Endodermal cell (in vitro differentiated cells): ENCODE measurements at regions not wholly inside any gene's neighbourhood (a gene's known extent, or its start where the extent isn't known, plus 50 kb on each side); places are given as distances from the start of the nearest gene placed in this dataset.

Source experiments
- DNase-seq: peaks from one replicate; pipeline ENCODE4 v3.0.0-alpha.2; 2017
- H3K27ac ChIP-seq: 2 replicates; pipeline ENCODE4 v1.5.1; 2013; ENCODE audit warnings: mild to moderate bottlenecking, low read depth, low read length, moderate library complexity
- H3K27me3 ChIP-seq: 2 replicates; pipeline ENCODE4 v1.6.1; 2013; ENCODE audit warnings: mild to moderate bottlenecking, low read length, moderate library complexity; ENCODE audit not compliant: insufficient read depth, control insufficient read depth, poor library complexity, severe bottlenecking
- H3K36me3 ChIP-seq: 2 replicates; pipeline ENCODE4 v1.7.0; 2013; ENCODE audit warnings: mild to moderate bottlenecking, low read length, moderate library complexity; ENCODE audit not compliant: control insufficient read depth, insufficient read depth
- H3K4me1 ChIP-seq: one replicate; pipeline ENCODE4 v1.7.0; 2013; ENCODE audit warnings: low read length; ENCODE audit not compliant: control insufficient read depth, insufficient read depth
- H3K4me3 ChIP-seq: 2 replicates; pipeline ENCODE4 v1.5.1; 2013; ENCODE audit warnings: mild to moderate bottlenecking, low read length, moderate library complexity
- H3K9ac ChIP-seq: 2 replicates; pipeline ENCODE4 v1.6.1; 2013; ENCODE audit warnings: mild to moderate bottlenecking, low read length, moderate library complexity; ENCODE audit not compliant: poor library complexity, severe bottlenecking; ENCODE audit errors: extremely low read depth
- H3K9me3 ChIP-seq: 2 replicates; pipeline ENCODE4 v1.6.1; 2013; ENCODE audit warnings: mild to moderate bottlenecking, low read length, moderate library complexity; ENCODE audit not compliant: control insufficient read depth
- H3K27ac Mint-ChIP-seq: 2 replicates; pipeline ENCODE4 v1.8.0; 2020; ENCODE audit warnings: mixed read lengths
- H3K27me3 Mint-ChIP-seq: 2 replicates; pipeline ENCODE4 v1.8.0; 2021; ENCODE audit warnings: mild to moderate bottlenecking, mixed read lengths; ENCODE audit not compliant: insufficient read depth
- H3K36me3 Mint-ChIP-seq: 2 replicates; pipeline ENCODE4 v1.8.0; 2020; ENCODE audit warnings: low read depth, mixed read lengths
- H3K4me1 Mint-ChIP-seq: 2 replicates; pipeline ENCODE4 v1.8.0; 2020; ENCODE audit warnings: mixed read lengths
- H3K4me3 Mint-ChIP-seq: 2 replicates; pipeline ENCODE4 v1.8.0; 2020; ENCODE audit warnings: mild to moderate bottlenecking, moderate library complexity, mixed read lengths
- H3K9me3 Mint-ChIP-seq: 2 replicates; pipeline ENCODE4 v1.8.0; 2020; ENCODE audit warnings: mild to moderate bottlenecking, mixed read lengths
- CTCF ChIP-seq: fragments of 200-600 bp; sonication (generic); conservative IDR thresholded peaks from 2 replicates; pipeline ENCODE4 v1.5.0; 2021; ENCODE audit warnings: antibody characterized with exemption, mild to moderate bottlenecking
- WGBS, 2 experiments: methylation state at CpG; one replicate each; pipeline versions ENCODE4 v1.1.5 to v1.1.7; 2013; ENCODE audit warnings: missing lambda C conversion rate in 2 of 2, mixed read lengths in 1 of 2; ENCODE audit not compliant: insufficient coverage in 1 of 2, insufficient read length in 1 of 2; 5-methylcytosine and 5-hydroxymethylcytosine counted together

- Mint-ChIP-seq H3K36me3 (no peaks in the 10 kb centered on the region), H3K27me3 (no peaks in the 10 kb centered on the region), H3K4me3 (no peak overlapping the region), H3K27ac (no peak overlapping the region), H3K4me1 (peaks cover 22% of the 10 kb centered on the region), H3K9me3 (no peaks in the 10 kb centered on the region)
- Histone ChIP-seq H3K9me3 (no peaks in the 10 kb centered on the region), H3K4me3 (no peak overlapping the region), H3K27me3 (no peaks in the 10 kb centered on the region), H3K36me3 (no peaks in the 10 kb centered on the region), H3K27ac (no peak overlapping the region), H3K4me1 (peaks cover 7% of the 10 kb centered on the region), H3K9ac (no peak overlapping the region)
- 100% methylated on average over 1 of the region's 5 CpGs; no CpG with 5 or more reads in 1 of the 2 experiments for WGBS, 2 experiments
- TF ChIP-seq CTCF, result no peak
- DNase-seq, result no peak
Measured at GRCh38 chr7:88402529-88402928, 95.8 kb upstream of the STEAP4 start.

- H3K9me3 Mint-ChIP-seq, result no peaks in the 10 kb centered on the region
- Histone ChIP-seq H3K36me3 (no peaks in the 10 kb centered on the region), H3K27me3 (no peaks in the 10 kb centered on the region), H3K4me3 (no peak overlapping the region), H3K27ac (no peak overlapping the region), H3K9ac (no peak overlapping the region), H3K9me3 (no peaks in the 10 kb centered on the region), H3K4me1 (peaks cover 7% of the 10 kb centered on the region)
- no peaks in the 10 kb centered on the region for H3K36me3 Mint-ChIP-seq
- 79 to 82% methylated on average over 2 to 4 of the region's 4 CpGs for WGBS, 2 experiments
- H3K27me3 Mint-ChIP-seq, result no peaks in the 10 kb centered on the region
- peaks cover 22% of the 10 kb centered on the region for H3K4me1 Mint-ChIP-seq
- DNase-seq, result no peak
- H3K4me3 Mint-ChIP-seq, result no peak overlapping the region
- peak; percentile 81 for TF ChIP-seq CTCF
- no peak overlapping the region for H3K27ac Mint-ChIP-seq
Measured at GRCh38 chr7:88401009-88401623, 94.4 kb upstream of the STEAP4 start.

- Histone ChIP-seq H3K4me3 (no peak overlapping the region), H3K27ac (no peak overlapping the region), H3K27me3 (no peaks in the 10 kb centered on the region), H3K9me3 (no peaks in the 10 kb centered on the region), H3K36me3 (no peaks in the 10 kb centered on the region), H3K9ac (no peak overlapping the region), H3K4me1 (peaks cover 7% of the 10 kb centered on the region)
- H3K4me3 Mint-ChIP-seq, result no peak overlapping the region
- peaks cover 22% of the 10 kb centered on the region for H3K4me1 Mint-ChIP-seq
- no peak for TF ChIP-seq CTCF
- H3K9me3 Mint-ChIP-seq, result no peaks in the 10 kb centered on the region
- no peak overlapping the region for H3K27ac Mint-ChIP-seq
- WGBS, 2 experiments, result 90 to 91% methylated on average over 3 to 5 of the region's 5 CpGs
- no peak for DNase-seq
- no peaks in the 10 kb centered on the region for H3K36me3 Mint-ChIP-seq
- no peaks in the 10 kb centered on the region for H3K27me3 Mint-ChIP-seq
Measured at GRCh38 chr7:88399696-88400240, 93.1 kb upstream of the STEAP4 start.
